ENCODE measurements at regions not wholly inside any gene's neighbourhood (a gene's known extent, or its start where the extent isn't known, plus 50 kb on each side); places are given as distances from the start of the nearest gene placed in this dataset.

GRCh38 chr20:1766731-1767130 lies 109.2 kb upstream of the SIRPG start:
- intact Hi-C loops (cut with DNase I; ENCODE audit: low total_unique reads), result loop anchor here (10.0 kb wide), 1 partner anchor 408 kb away; no protein-coding TSS in a partner anchor
- peak overlapping the region in 1 of 8 donors; percentile 31 for H3K27ac ChIP-seq
- no peaks in the 10 kb centered on the region for H3K9me3 ChIP-seq
- WGBS, 5 donors, result 63 to 90% (median 80%) methylated on average over 1 of the region's 1 CpG
- no peak overlapping the region for H3K4me3 ChIP-seq
- peaks cover 0 to 5% (median 0%) of the 10 kb centered on the region in 7 donors for H3K27me3 ChIP-seq (replicated peaks in 1 of 7)
- no peak for TF ChIP-seq POLR2AphosphoS5 (IDR thresholded peaks at IDR 0.05)
- no peak for TF ChIP-seq POLR2A (IDR thresholded peaks at IDR 0.05)
- no peak for TF ChIP-seq CTCF (IDR thresholded peaks at IDR 0.05 in 8 of 11, conservative IDR thresholded peaks at IDR 0.05 in 3 of 11)
- DNase-seq, result no peak
- H3K36me3 ChIP-seq, result no peaks in the 10 kb centered on the region
- peaks cover 0 to 9% (median 4%) of the 10 kb centered on the region in 6 donors for H3K4me1 ChIP-seq

- intact Hi-C loops (cut with DNase I; ENCODE audit: low total_unique reads), result loop anchor here (10.0 kb wide), 1 partner anchor 410 kb away; no protein-coding TSS in a partner anchor
- no peak overlapping the region for H3K4me3 ChIP-seq
- H3K9me3 ChIP-seq, result no peaks in the 10 kb centered on the region
- no peaks in the 10 kb centered on the region for H3K36me3 ChIP-seq
- peak; percentile 87 for DNase-seq
- no peak overlapping the region for H3K27ac ChIP-seq
- TF ChIP-seq POLR2AphosphoS5 (IDR thresholded peaks at IDR 0.05) (no peak), CTCF (IDR thresholded peaks at IDR 0.05 in 8 of 11, conservative IDR thresholded peaks at IDR 0.05 in 3 of 11) (peak; percentile 34 to 89 (median 77))
- H3K4me1 ChIP-seq, result peaks cover 0 to 9% (median 4%) of the 10 kb centered on the region in 6 donors
- WGBS, 5 donors, result 31 to 36% (median 33%) methylated on average over 15 of the region's 15 CpGs
- peaks cover 0 to 5% (median 0%) of the 10 kb centered on the region in 7 donors for H3K27me3 ChIP-seq (replicated peaks in 1 of 7)
These were observed 106.8 kb upstream of the SIRPG start for GRCh38 chr20:1764136-1765033.

- intact Hi-C loops (cut with DNase I; ENCODE audit: low total_unique reads), result loop anchor here (10.0 kb wide), 1 partner anchor 413 kb away; no protein-coding TSS in a partner anchor
- Histone ChIP-seq H3K36me3 (no peaks in the 10 kb centered on the region), H3K4me1 (peaks cover 0 to 18% (median 4%) of the 10 kb centered on the region in 6 donors), H3K9me3 (no peaks in the 10 kb centered on the region), H3K27ac (no peak overlapping the region), H3K4me3 (no peak overlapping the region), H3K27me3 (replicated peaks in 1 of 7) (peaks cover 0 to 5% (median 0%) of the 10 kb centered on the region in 7 donors)
- DNase-seq, result no peak
- TF ChIP-seq CTCF (IDR thresholded peaks at IDR 0.05 in 8 of 11, conservative IDR thresholded peaks at IDR 0.05 in 3 of 11), result no peak
- TF ChIP-seq POLR2AphosphoS5 (IDR thresholded peaks at IDR 0.05), result no peak
- no peak for TF ChIP-seq POLR2A (IDR thresholded peaks at IDR 0.05)
- 91 to 95% (median 92%) methylated on average over 5 of the region's 5 CpGs for WGBS, 5 donors
These were observed 104.0 kb upstream of the SIRPG start for GRCh38 chr20:1761598-1761997.

GRCh38 chr20:1761116-1761515 lies 103.5 kb upstream of the SIRPG start:
- intact Hi-C loops (cut with DNase I; ENCODE audit: low total_unique reads), result loop anchor here (10.0 kb wide), 1 partner anchor 414 kb away; no protein-coding TSS in a partner anchor
- TF ChIP-seq POLR2AphosphoS5 (IDR thresholded peaks at IDR 0.05) (no peak), POLR2A (IDR thresholded peaks at IDR 0.05) (no peak), CTCF (IDR thresholded peaks at IDR 0.05 in 8 of 11, conservative IDR thresholded peaks at IDR 0.05 in 3 of 11) (no peak)

More at GRCh38 chr20:1761116-1761515, 103.5 kb upstream of the SIRPG start:
- WGBS, 5 donors, result 67 to 78% (median 70%) methylated on average over 5 of the region's 5 CpGs
- no peaks in the 10 kb centered on the region for H3K9me3 ChIP-seq
- H3K27me3 ChIP-seq (replicated peaks in 1 of 7), result peaks cover 0 to 5% (median 0%) of the 10 kb centered on the region in 7 donors
- H3K4me1 ChIP-seq, result peaks cover 0 to 18% (median 4%) of the 10 kb centered on the region in 6 donors
- no peak for DNase-seq
- H3K27ac ChIP-seq, result no peak overlapping the region
- H3K4me3 ChIP-seq, result no peak overlapping the region
- H3K36me3 ChIP-seq, result no peaks in the 10 kb centered on the region
